Urinary bladder (tissue), 3 donors: ENCODE measurements at regions not wholly inside any gene's neighbourhood (a gene's known extent, or its start where the extent isn't known, plus 50 kb on each side); places are given as distances from the start of the nearest gene placed in this dataset.
A peak's percentile ranks its signal among the peaks of the same experiment; 100 is the strongest.
"Not testable (repeated sequence)": the region's sequence is repeated elsewhere in the genome, so short reads cannot be mapped to it uniquely, and the experiment has no call there.

ENCODE experiments used
- DNase-seq: peaks from one replicate; pipeline ENCODE4 v3.0.0-alpha.2; 2015; ENCODE audit errors: extremely low spot score
- H3K27ac ChIP-seq: one replicate; pipeline ENCODE4 v1.5.1; 2013; ENCODE audit warnings: low read depth, mild to moderate bottlenecking, moderate library complexity
- H3K36me3 ChIP-seq: one replicate; pipeline ENCODE4 v1.6.1; 2013; ENCODE audit warnings: mild to moderate bottlenecking, moderate library complexity; ENCODE audit not compliant: insufficient read depth
- H3K4me1 ChIP-seq: one replicate; pipeline ENCODE4 v1.6.1; 2013; ENCODE audit warnings: mild to moderate bottlenecking, moderate library complexity; ENCODE audit not compliant: insufficient read depth
- H3K4me3 ChIP-seq: one replicate; pipeline ENCODE4 v1.5.1; 2013; ENCODE audit warnings: low read depth, low read length
- WGBS: extraction: QIAGEN DNeasy Blood & Tissue Kit; methylation state at CpG from one replicate; pipeline ENCODE4 v1.1.7; 2013; 5-methylcytosine and 5-hydroxymethylcytosine counted together
- donor health status: healthy with polysubstance abuse.
- donor health status: healthy.

- no peak for DNase-seq
- 79% methylated on average over 15 of the region's 15 CpGs for WGBS
- no peaks in the 10 kb centered on the region for H3K36me3 ChIP-seq
- H3K4me3 ChIP-seq: no peak overlapping the region
- H3K4me1 ChIP-seq: no peaks in the 10 kb centered on the region
- H3K27ac ChIP-seq: no peak overlapping the region
Observed at GRCh38 chr18:8882632-8883408, 177.5 kb downstream of the MTCL1 start.

GRCh38 chr18:8883409-8883668, 178.0 kb downstream of the MTCL1 start:
- DNase-seq: no peak
- 89% methylated on average over 1 of the region's 1 CpG for whole genome bisulfite sequencing
- Histone ChIP-seq H3K27ac (no peak overlapping the region), H3K36me3 (no peaks in the 10 kb centered on the region), H3K4me3 (no peak overlapping the region), H3K4me1 (no peaks in the 10 kb centered on the region)

GRCh38 chr18:8887877-8888276, 182.5 kb downstream of the MTCL1 start:
- WGBS: 95% methylated on average over 2 of the region's 2 CpGs
- H3K4me1 ChIP-seq, H3K36me3 ChIP-seq, H3K27ac ChIP-seq, H3K4me3 ChIP-seq, DNase-seq: not testable (repeated sequence)

GRCh38 chr18:8889489-8889888, 184.1 kb downstream of the MTCL1 start:
- Histone ChIP-seq H3K36me3 (no peaks in the 10 kb centered on the region), H3K27ac (no peak overlapping the region), H3K4me3 (no peak overlapping the region), H3K4me1 (no peaks in the 10 kb centered on the region)
- 84% methylated on average over 2 of the region's 2 CpGs for WGBS
- no peak for DNase-seq

- H3K4me3 ChIP-seq, H3K27ac ChIP-seq, H3K4me1 ChIP-seq, DNase-seq, H3K36me3 ChIP-seq: not testable (repeated sequence)
- WGBS: 71% methylated on average over 3 of the region's 3 CpGs
Observed at GRCh38 chr18:8890503-8890902, 185.1 kb downstream of the MTCL1 start.

- WGBS: 26% methylated on average over 4 of the region's 4 CpGs
- H3K27ac ChIP-seq: no peak overlapping the region
- H3K4me3 ChIP-seq: no peak overlapping the region
- peak; percentile 25 for DNase-seq
- no peaks in the 10 kb centered on the region for H3K4me1 ChIP-seq
- no peaks in the 10 kb centered on the region for H3K36me3 ChIP-seq
Observed at GRCh38 chr18:8890957-8891464, 185.7 kb downstream of the MTCL1 start.

GRCh38 chr18:8893221-8893620, 187.9 kb downstream of the MTCL1 start:
- H3K4me3 ChIP-seq: no peak overlapping the region
- no peaks in the 10 kb centered on the region for H3K36me3 ChIP-seq
- H3K4me1 ChIP-seq: no peaks in the 10 kb centered on the region
- no peak for DNase-seq
- H3K27ac ChIP-seq: no peak overlapping the region
- WGBS: 89% methylated on average over 2 of the region's 2 CpGs

- Histone ChIP-seq H3K27ac (no peak overlapping the region), H3K36me3 (no peaks in the 10 kb centered on the region), H3K4me1 (no peaks in the 10 kb centered on the region), H3K4me3 (no peak overlapping the region)
- DNase-seq: no peak
- 66% methylated on average over 2 of the region's 2 CpGs for WGBS
Observed at GRCh38 chr18:8893628-8894231, 188.4 kb downstream of the MTCL1 start.

- Histone ChIP-seq H3K4me3 (no peak overlapping the region), H3K4me1 (no peaks in the 10 kb centered on the region), H3K36me3 (no peaks in the 10 kb centered on the region), H3K27ac (no peak overlapping the region)
- DNase-seq: no peak
- 89% methylated on average over 3 of the region's 3 CpGs for WGBS
Observed at GRCh38 chr18:8894823-8895222, 189.5 kb downstream of the MTCL1 start.

- Histone ChIP-seq H3K27ac (no peak overlapping the region), H3K4me1 (no peaks in the 10 kb centered on the region), H3K36me3 (no peaks in the 10 kb centered on the region), H3K4me3 (no peak overlapping the region)
- WGBS: 98% methylated on average over 1 of the region's 1 CpG
- no peak for DNase-seq
Observed at GRCh38 chr18:8895341-8895740, 190.0 kb downstream of the MTCL1 start.

GRCh38 chr18:8895987-8896619, 190.7 kb downstream of the MTCL1 start:
- Histone ChIP-seq H3K27ac (no peak overlapping the region), H3K36me3 (no peaks in the 10 kb centered on the region), H3K4me3 (no peak overlapping the region), H3K4me1 (no peaks in the 10 kb centered on the region)
- no peak for DNase-seq
- WGBS: 81% methylated on average over 2 of the region's 2 CpGs

GRCh38 chr18:8899000-8899399, 193.6 kb downstream of the MTCL1 start:
- no peak for DNase-seq
- H3K27ac ChIP-seq: no peak overlapping the region
- 81% methylated on average over 3 of the region's 3 CpGs for WGBS
- no peak overlapping the region for H3K4me3 ChIP-seq
- no peaks in the 10 kb centered on the region for H3K36me3 ChIP-seq
- no peaks in the 10 kb centered on the region for H3K4me1 ChIP-seq

- Histone ChIP-seq H3K27ac (no peak overlapping the region), H3K4me3 (no peak overlapping the region), H3K4me1 (no peaks in the 10 kb centered on the region), H3K36me3 (no peaks in the 10 kb centered on the region)
- WGBS: 96% methylated on average over 2 of the region's 2 CpGs
- DNase-seq: no peak
Observed at GRCh38 chr18:8900552-8900951, 195.2 kb downstream of the MTCL1 start.

- 94% methylated on average over 2 of the region's 2 CpGs for WGBS
- H3K27ac ChIP-seq: no peak overlapping the region
- H3K36me3 ChIP-seq: no peaks in the 10 kb centered on the region
- H3K4me1 ChIP-seq: no peaks in the 10 kb centered on the region
- DNase-seq: no peak
- H3K4me3 ChIP-seq: no peak overlapping the region
Observed at GRCh38 chr18:8901019-8901418, 195.7 kb downstream of the MTCL1 start.
